ENCODE measurements at regions not wholly inside any gene's neighbourhood (a gene's known extent, or its start where the extent isn't known, plus 50 kb on each side); places are given as distances from the start of the nearest gene placed in this dataset.

- TF ChIP-seq CTCF (optimal IDR thresholded peaks at IDR 0.05 in 1 of 3, IDR thresholded peaks at IDR 0.05 in 1 of 3, conservative IDR thresholded peaks at IDR 0.05 in 1 of 3; ENCODE audit: extremely low read depth in 1 of 3, insufficient read depth in 2 of 3, low read length in 3 of 3) (no peak), EZH2 (IDR thresholded peaks at IDR 0.05; ENCODE audit: low read length) (no peak)
These were observed 569.5 kb downstream of the PTPRU start for GRCh38 chr1:29805896-29806160.

Measured in keratinocyte (primary cell).